ENCODE measurements at regions not wholly inside any gene's neighbourhood (a gene's known extent, or its start where the extent isn't known, plus 50 kb on each side); places are given as distances from the start of the nearest gene placed in this dataset.

DNA sequence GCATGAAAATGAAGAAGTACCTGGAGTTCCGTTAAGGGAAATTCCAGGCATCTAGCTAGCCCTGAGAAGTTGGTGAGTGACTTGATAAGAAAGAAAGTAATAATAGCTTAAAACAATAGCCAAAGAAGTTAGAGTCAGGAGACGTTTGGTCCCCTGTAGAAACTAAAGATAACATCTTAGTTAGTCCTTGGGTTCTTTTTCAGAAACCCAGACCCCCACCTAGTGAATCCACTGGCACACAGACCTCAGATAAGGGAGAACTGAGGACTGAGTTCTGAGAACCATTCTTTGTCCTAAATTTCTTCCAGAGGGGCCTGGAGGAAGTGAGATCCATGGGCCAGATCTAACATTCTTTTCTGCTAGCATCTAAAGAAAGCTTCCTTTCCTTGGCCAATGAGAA is 335.4 kb downstream of the SLC4A3 start:
- no peak for DNase-seq (ENCODE audit: extremely low read depth in 1 of 4, low spot score in 3 of 4)
- POLR2A ChIA-PET, result no interaction called here
- FAIRE-seq, result no peak
- no peaks in the 10 kb centered on the region for H3K4me1 ChIP-seq (replicated peaks in 1 of 2; ENCODE audit: control insufficient read depth in 2 of 2, insufficient read depth in 2 of 2, low read length in 2 of 2)
- no peak overlapping the region for H3K27ac ChIP-seq (ENCODE audit: extremely low read depth, low read depth, low read length)
- H3K9ac ChIP-seq (ENCODE audit: insufficient read depth in 1 of 2, low read depth in 2 of 2, low read length in 2 of 2), result no peak overlapping the region
- no TSS peak for BruUV-seq (replicated peaks)
- H3K79me2 ChIP-seq (ENCODE audit: control insufficient read depth, insufficient read depth, low read length), result no peaks in the 10 kb centered on the region
- H3K36me3 ChIP-seq (ENCODE audit: control insufficient read depth, insufficient read depth, low read length), result no peaks in the 10 kb centered on the region
- no peak overlapping the region for H3K4me3 ChIP-seq
- H3K9me1 ChIP-seq (ENCODE audit: control insufficient read depth, insufficient read depth, low read length), result no peaks in the 10 kb centered on the region
- in situ Hi-C loops (cut with MboI), result no loop called here
- no peak overlapping the region for H3K4me2 ChIP-seq (ENCODE audit: insufficient read depth, low read length)
- CTCF ChIA-PET (ENCODE audit: low intra/inter-chr PET ratio), result no interaction called here
- intact Hi-C loops (cut with micrococcal nuclease), result no loop called here
- 0% methylated on average over 2 of the region's 2 CpGs for WGBS (ENCODE audit: insufficient coverage, low coverage, missing lambda C conversion rate)
- H3K9me3 ChIP-seq (replicated peaks; ENCODE audit: control insufficient read depth, insufficient read depth, low read depth, low read length), result no peaks in the 10 kb centered on the region
- TF ChIP-seq MTA2 (IDR thresholded peaks at IDR 0.05; ENCODE audit: low read depth), result no peak
- TF ChIP-seq FOXP4 (CRISPR knock-in tag; IDR thresholded peaks at IDR 0.05; ENCODE audit: borderline replicate concordance), result no peak
- TF ChIP-seq U2AF1 (optimal IDR thresholded peaks at IDR 0.05; ENCODE audit: low read depth, low read length), result no peak
- TF ChIP-seq TEAD1 (CRISPR knock-in tag; IDR thresholded peaks at IDR 0.05), result no peak
- TF ChIP-seq ZNF311 (CRISPR knock-in tag; IDR thresholded peaks at IDR 0.05), result no peak
- TF ChIP-seq KAT8 (IDR thresholded peaks at IDR 0.05; ENCODE audit: low read depth), result no peak
- no peak for TF ChIP-seq ZNF79 (CRISPR knock-in tag; IDR thresholded peaks at IDR 0.05; ENCODE audit: low read depth)
- TF ChIP-seq, protein P1, sequence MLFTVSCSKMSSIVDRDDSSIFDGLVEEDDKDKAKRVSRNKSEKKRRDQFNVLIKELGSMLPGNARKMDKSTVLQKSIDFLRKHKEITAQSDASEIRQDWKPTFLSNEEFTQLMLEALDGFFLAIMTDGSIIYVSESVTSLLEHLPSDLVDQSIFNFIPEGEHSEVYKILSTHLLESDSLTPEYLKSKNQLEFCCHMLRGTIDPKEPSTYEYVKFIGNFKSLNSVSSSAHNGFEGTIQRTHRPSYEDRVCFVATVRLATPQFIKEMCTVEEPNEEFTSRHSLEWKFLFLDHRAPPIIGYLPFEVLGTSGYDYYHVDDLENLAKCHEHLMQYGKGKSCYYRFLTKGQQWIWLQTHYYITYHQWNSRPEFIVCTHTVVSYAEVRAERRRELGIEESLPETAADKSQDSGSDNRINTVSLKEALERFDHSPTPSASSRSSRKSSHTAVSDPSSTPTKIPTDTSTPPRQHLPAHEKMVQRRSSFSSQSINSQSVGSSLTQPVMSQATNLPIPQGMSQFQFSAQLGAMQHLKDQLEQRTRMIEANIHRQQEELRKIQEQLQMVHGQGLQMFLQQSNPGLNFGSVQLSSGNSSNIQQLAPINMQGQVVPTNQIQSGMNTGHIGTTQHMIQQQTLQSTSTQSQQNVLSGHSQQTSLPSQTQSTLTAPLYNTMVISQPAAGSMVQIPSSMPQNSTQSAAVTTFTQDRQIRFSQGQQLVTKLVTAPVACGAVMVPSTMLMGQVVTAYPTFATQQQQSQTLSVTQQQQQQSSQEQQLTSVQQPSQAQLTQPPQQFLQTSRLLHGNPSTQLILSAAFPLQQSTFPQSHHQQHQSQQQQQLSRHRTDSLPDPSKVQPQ (CRISPR knock-in tag; IDR thresholded peaks at IDR 0.05; ENCODE audit: borderline replicate concordance), result no peak
- no peak for TF ChIP-seq LARP7 (IDR thresholded peaks at IDR 0.05)
- TF ChIP-seq NKRF (IDR thresholded peaks at IDR 0.05; ENCODE audit: borderline replicate concordance), result no peak
- no peak overlapping the region for H2AFZ ChIP-seq (ENCODE audit: low read depth, low read length)
- no peaks in the 10 kb centered on the region for H4K20me1 ChIP-seq (replicated peaks; ENCODE audit: control insufficient read depth, insufficient read depth, low read length)
- H3K27me3 ChIP-seq (ENCODE audit: control insufficient read depth in 2 of 2, insufficient read depth in 2 of 2, low read length in 2 of 2), result no peaks in the 10 kb centered on the region
- ATAC-seq, result no peak

Data from K562 (cell line).